ENCODE measurements at regions not wholly inside any gene's neighbourhood (a gene's known extent, or its start where the extent isn't known, plus 50 kb on each side); places are given as distances from the start of the nearest gene placed in this dataset.

GRCh38 chr20:40433341-40433861, 255.6 kb downstream of the MAFB start:
- no peak overlapping the region for H3K4me3 ChIP-seq
- no peak for TF ChIP-seq CTCF (IDR thresholded peaks at IDR 0.05)
- intact Hi-C loops (cut with DNase I) = no loop called here
- 80% methylated on average over 8 of the region's 8 CpGs for WGBS, 2 donors
- no peak for ATAC-seq
- H3K36me3 ChIP-seq = no peaks in the 10 kb centered on the region
- H3K27me3 ChIP-seq = no peaks in the 10 kb centered on the region
- peaks cover 0 to 30% (median 0%) of the 10 kb centered on the region in 9 donors for H3K4me1 ChIP-seq
- H3K27ac ChIP-seq = no peak overlapping the region
- no peak for DNase-seq
- no peaks in the 10 kb centered on the region for H3K9me3 ChIP-seq

- no peaks in the 10 kb centered on the region for H3K27me3 ChIP-seq
- WGBS, 2 donors = 65 to 71% methylated on average over 3 of the region's 3 CpGs
These were observed 257.4 kb downstream of the MAFB start for GRCh38 chr20:40431611-40432010.

GRCh38 chr20:40431112-40431511, 257.9 kb downstream of the MAFB start:
- DNase-seq (no peak), ATAC-seq (no peak)
- Histone ChIP-seq H3K36me3 (no peaks in the 10 kb centered on the region), H3K4me1 (peaks cover 0 to 23% (median 0%) of the 10 kb centered on the region in 9 donors), H3K9me3 (no peaks in the 10 kb centered on the region), H3K27me3 (no peaks in the 10 kb centered on the region), H3K27ac (no peak overlapping the region), H3K4me3 (no peak overlapping the region)
- no peak for TF ChIP-seq CTCF (IDR thresholded peaks at IDR 0.05)
- intact Hi-C loops (cut with DNase I) = no loop called here
- 87 to 89% methylated on average over 4 of the region's 4 CpGs for WGBS, 2 donors

More at GRCh38 chr20:40431611-40432010, 257.4 kb downstream of the MAFB start:
- intact Hi-C loops (cut with DNase I) = no loop called here
- ATAC-seq = no peak
- H3K4me1 ChIP-seq = peaks cover 0 to 28% (median 0%) of the 10 kb centered on the region in 9 donors
- H3K9me3 ChIP-seq = no peaks in the 10 kb centered on the region
- no peak overlapping the region for H3K27ac ChIP-seq
- no peak for TF ChIP-seq CTCF (IDR thresholded peaks at IDR 0.05)
- no peak overlapping the region for H3K4me3 ChIP-seq
- H3K36me3 ChIP-seq = no peaks in the 10 kb centered on the region
- no peak for DNase-seq

- H3K9me3 ChIP-seq = no peaks in the 10 kb centered on the region
- no peak overlapping the region for H3K4me3 ChIP-seq
- 72% methylated on average over 4 of the region's 4 CpGs for WGBS, 2 donors
- ATAC-seq (no peak), DNase-seq (no peak)
- TF ChIP-seq CTCF (IDR thresholded peaks at IDR 0.05) = no peak
- peaks cover 0 to 10% (median 0%) of the 10 kb centered on the region in 9 donors for H3K4me1 ChIP-seq
- intact Hi-C loops (cut with DNase I) = no loop called here
- H3K36me3 ChIP-seq = no peaks in the 10 kb centered on the region
- peaks cover 0 to 5% (median 0%) of the 10 kb centered on the region in 7 donors for H3K27me3 ChIP-seq
- peak overlapping the region in 1 of 10 donors; percentile 68 for H3K27ac ChIP-seq
These were observed 262.0 kb downstream of the MAFB start for GRCh38 chr20:40427026-40427425.
